Activated CD8-positive, alpha-beta memory T cell treated with anti-CD3 and anti-CD28 coated beads, Interleukin-2, amount 10 ng/mL, durations not matched to agents 7 days and 5 days (primary cell): ENCODE measurements at regions not wholly inside any gene's neighbourhood (a gene's known extent, or its start where the extent isn't known, plus 50 kb on each side); places are given as distances from the start of the nearest gene placed in this dataset.
"Not testable (repeated sequence)": the region's sequence is repeated elsewhere in the genome, so short reads cannot be mapped to it uniquely, and the experiment has no call there.

Experiments used
- ATAC-seq: fragments of 150-1000 bp; cut with Tn5 transposase; one replicate; pipeline ENCODE4 v1.10.0; 2021; ENCODE audit warnings: moderate library complexity
- CTCF ChIA-PET: fragments of 350-600 bp; sonication (Branson Sonifier 250); formaldehyde crosslinking; loops from one replicate; lab custom pipeline; 2021; ENCODE audit warnings: antibody characterized with exemption; lab: Charles Lee
- DNase-seq: peaks from one replicate; pipeline ENCODE4 v3.0.0-alpha.2; 2020
- H3K27ac Mint-ChIP-seq: one replicate; pipeline ENCODE4 v1.8.0; 2021; ENCODE audit warnings: mild to moderate bottlenecking, mixed read lengths
- H3K27me3 Mint-ChIP-seq: one replicate; pipeline ENCODE4 v1.8.0; 2021; ENCODE audit warnings: mixed read lengths
- H3K36me3 Mint-ChIP-seq: one replicate; pipeline ENCODE4 v1.8.0; 2021; ENCODE audit warnings: mild to moderate bottlenecking, mixed read lengths
- H3K4me1 Mint-ChIP-seq: one replicate; pipeline ENCODE4 v1.8.0; 2021; ENCODE audit warnings: mixed read lengths
- H3K4me3 Mint-ChIP-seq: one replicate; pipeline ENCODE4 v1.8.0; 2021; ENCODE audit warnings: mild to moderate bottlenecking, moderate library complexity, mixed read lengths
- H3K9me3 Mint-ChIP-seq: one replicate; pipeline ENCODE4 v1.8.0; 2022; ENCODE audit warnings: low read depth, mixed read lengths

DNA sequence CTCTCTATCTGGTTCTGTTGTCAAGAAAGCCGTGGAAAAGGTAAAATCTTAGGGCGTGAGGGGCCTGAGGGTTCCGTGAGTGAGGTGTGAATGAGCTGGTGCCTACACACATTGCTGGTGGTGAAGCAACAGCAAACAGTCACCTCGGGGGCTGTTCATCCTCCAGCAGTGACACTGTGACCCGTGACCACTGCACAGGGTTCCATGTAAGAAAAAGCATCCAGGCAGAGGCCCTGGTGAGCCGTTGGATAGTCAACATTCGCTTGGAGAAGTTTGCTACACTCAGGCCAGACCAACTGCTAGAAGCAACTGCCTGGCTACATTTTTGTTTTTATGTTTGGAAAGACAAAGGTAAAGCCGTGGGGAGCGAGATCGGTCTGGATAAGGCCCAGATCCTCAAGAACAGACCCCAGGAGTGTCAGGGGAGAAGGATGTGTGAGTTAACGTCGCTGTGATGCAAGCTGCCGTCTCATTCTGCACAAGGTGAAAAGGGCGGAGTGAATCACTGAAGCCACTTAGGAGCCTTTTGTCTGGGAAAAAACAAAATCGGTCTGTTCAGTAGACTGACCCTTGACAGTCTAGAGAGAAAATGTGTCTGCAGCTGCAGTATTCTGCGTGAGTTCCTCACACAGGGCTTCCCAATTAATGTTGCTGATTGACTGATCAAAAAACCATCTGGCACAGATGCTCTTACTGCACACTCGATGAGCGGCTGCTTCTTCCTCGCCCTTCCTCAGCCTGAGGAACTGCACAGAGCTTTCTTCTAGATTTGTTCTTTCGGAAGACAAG, 404.0 kb downstream of the SMOC2 start:
- CTCF ChIA-PET, result no interaction called here
- no peak for ATAC-seq

DNA sequence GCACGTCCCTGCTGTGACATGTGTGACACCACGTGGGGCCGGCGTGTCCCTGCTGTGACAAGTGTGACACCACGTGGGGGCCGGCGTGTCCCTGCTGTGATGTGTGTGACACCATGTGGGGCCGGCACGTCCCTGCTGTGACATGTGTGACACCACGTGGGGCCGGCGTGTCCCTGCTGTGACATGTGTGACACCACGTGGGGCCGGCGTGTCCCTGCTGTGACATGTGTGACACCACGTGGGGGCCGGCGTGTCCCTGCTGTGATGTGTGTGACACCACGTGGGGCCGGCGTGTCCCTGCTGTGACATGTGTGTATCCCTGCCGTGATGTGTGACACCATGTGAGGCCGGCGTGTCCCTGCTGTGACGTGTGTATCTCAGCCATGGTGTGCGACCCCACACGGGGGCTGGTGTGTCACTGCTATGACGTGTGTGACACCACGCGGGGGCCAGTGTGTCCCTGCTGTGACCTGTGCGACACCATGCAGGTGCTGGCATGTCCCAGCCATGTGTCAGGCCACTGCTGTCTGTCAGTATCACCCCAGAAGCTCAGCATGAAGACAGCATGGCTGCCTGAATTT, 401.7 kb downstream of the SMOC2 start:
- ATAC-seq, H3K4me3 Mint-ChIP-seq, DNase-seq, H3K36me3 Mint-ChIP-seq, H3K9me3 Mint-ChIP-seq, H3K4me1 Mint-ChIP-seq, CTCF ChIA-PET, H3K27me3 Mint-ChIP-seq, H3K27ac Mint-ChIP-seq: not testable (repeated sequence)

More for the DNA sequence above, 404.0 kb downstream of the SMOC2 start:
- H3K4me1 Mint-ChIP-seq, result no peaks in the 10 kb centered on the region
- no peak overlapping the region for H3K4me3 Mint-ChIP-seq
- peaks cover 3% of the 10 kb centered on the region for H3K9me3 Mint-ChIP-seq
- no peaks in the 10 kb centered on the region for H3K27me3 Mint-ChIP-seq
- H3K36me3 Mint-ChIP-seq, result peaks cover 2% of the 10 kb centered on the region
- no peak for DNase-seq
- no peak overlapping the region for H3K27ac Mint-ChIP-seq

DNA sequence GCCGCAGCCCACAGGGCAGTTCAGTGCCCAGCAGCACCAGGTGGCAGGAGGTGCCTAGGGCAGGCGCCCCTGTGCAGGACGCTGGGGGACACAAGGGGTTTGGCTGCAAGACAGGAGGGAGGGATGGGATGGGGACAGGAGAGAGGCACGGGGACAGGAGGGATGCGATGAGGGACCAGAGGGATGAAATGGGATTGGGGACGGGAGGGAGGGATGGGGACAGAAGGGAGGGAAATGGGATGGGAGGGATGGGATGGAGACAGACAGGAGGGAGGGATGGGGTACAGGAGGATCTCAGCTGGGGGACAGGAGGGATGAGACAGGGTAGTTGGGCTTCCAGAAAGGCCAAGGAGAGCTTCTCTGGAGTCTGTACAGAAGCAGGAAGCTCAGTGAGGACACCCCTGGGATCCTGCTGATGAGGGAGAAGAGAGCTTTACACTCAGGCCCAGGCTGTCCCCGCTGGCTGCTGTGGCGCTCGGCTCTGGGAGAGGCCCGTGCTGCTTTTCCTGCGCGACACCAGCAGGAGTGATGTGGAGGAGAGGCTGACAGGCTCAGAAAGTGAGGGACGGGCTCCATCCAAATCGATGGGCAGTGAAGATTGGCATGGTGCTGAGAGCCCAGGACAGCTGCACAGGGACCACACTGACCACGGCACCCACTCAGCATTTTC, 400.8 kb downstream of the SMOC2 start:
- H3K9me3 Mint-ChIP-seq, result peaks cover 5% of the 10 kb centered on the region
- DNase-seq, result no peak
- H3K27ac Mint-ChIP-seq, result no peak overlapping the region
- no peak for ATAC-seq
- no peaks in the 10 kb centered on the region for H3K27me3 Mint-ChIP-seq
- H3K4me3 Mint-ChIP-seq, result no peak overlapping the region
- CTCF ChIA-PET, result no interaction called here
- H3K4me1 Mint-ChIP-seq, result no peaks in the 10 kb centered on the region
- H3K36me3 Mint-ChIP-seq, result peaks cover 4% of the 10 kb centered on the region

GRCh38 chr6:168840932-168841331, 399.9 kb downstream of the SMOC2 start:
- H3K9me3 Mint-ChIP-seq, H3K36me3 Mint-ChIP-seq, H3K4me1 Mint-ChIP-seq, ATAC-seq, CTCF ChIA-PET, H3K27ac Mint-ChIP-seq, H3K27me3 Mint-ChIP-seq, H3K4me3 Mint-ChIP-seq: not testable (repeated sequence)
- DNase-seq, result peak; percentile 63

DNA sequence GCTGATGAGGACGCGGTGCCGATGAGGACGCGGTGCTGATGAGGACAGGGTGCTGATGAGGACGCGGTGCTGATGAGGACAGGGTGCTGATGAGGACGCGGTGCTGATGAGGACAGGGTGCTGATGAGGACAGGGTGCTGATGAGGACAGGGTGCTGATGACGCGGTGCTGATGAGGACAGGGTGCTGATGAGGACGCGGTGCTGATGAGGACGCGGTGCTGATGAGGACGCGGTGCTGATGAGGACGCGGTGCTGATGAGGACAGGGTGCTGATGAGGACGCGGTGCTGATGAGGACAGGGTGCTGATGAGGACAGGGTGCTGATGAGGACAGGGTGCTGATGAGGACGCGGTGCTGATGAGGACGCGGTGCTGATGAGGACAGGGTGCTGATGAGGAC, 399.3 kb downstream of the SMOC2 start:
- not testable (repeated sequence) for H3K36me3 Mint-ChIP-seq, DNase-seq

DNA sequence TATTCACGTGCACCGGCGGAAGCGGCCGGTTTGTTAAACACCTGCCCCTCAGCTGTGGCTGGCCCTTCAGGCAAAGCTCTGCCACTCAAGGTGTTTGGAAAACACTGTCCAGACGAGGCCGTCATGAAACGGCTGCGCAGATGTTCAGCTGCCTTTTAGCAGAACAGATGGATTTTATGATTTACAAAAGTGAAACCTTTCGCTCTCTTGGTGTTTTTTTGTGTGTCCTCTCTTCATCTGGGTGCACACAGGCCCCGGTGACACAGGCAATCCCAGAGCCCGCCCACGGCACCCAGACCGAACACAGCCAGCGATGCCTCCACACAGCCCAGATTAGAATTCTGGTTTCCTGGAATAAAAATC, 397.0 kb downstream of the SMOC2 start:
- ATAC-seq, result no peak
- Mint-ChIP-seq H3K4me3 (no peak overlapping the region), H3K9me3 (peaks cover 5% of the 10 kb centered on the region), H3K36me3 (peaks cover 4% of the 10 kb centered on the region), H3K27ac (no peak overlapping the region), H3K27me3 (peaks cover 4% of the 10 kb centered on the region), H3K4me1 (no peaks in the 10 kb centered on the region)
- DNase-seq, result no peak
- CTCF ChIA-PET, result no interaction called here

More for the DNA sequence above, 399.3 kb downstream of the SMOC2 start:
- H3K4me3 Mint-ChIP-seq, H3K4me1 Mint-ChIP-seq, H3K9me3 Mint-ChIP-seq, CTCF ChIA-PET, H3K27me3 Mint-ChIP-seq, ATAC-seq, H3K27ac Mint-ChIP-seq: not testable (repeated sequence)

- H3K4me1 Mint-ChIP-seq, result no peaks in the 10 kb centered on the region
- H3K9me3 Mint-ChIP-seq, result peaks cover 5% of the 10 kb centered on the region
- no peak overlapping the region for H3K27ac Mint-ChIP-seq
- H3K4me3 Mint-ChIP-seq, result no peak overlapping the region
- CTCF ChIA-PET, result no interaction called here
- peaks cover 4% of the 10 kb centered on the region for H3K27me3 Mint-ChIP-seq
- DNase-seq (no peak), ATAC-seq (no peak)
- H3K36me3 Mint-ChIP-seq, result peaks cover 4% of the 10 kb centered on the region
These were observed 396.5 kb downstream of the SMOC2 start for GRCh38 chr6:168837254-168838036.

GRCh38 chr6:168835991-168836390, 395.0 kb downstream of the SMOC2 start:
- H3K9me3 Mint-ChIP-seq, result peaks cover 4% of the 10 kb centered on the region
- no peak for ATAC-seq
- CTCF ChIA-PET, result no interaction called here

DNA sequence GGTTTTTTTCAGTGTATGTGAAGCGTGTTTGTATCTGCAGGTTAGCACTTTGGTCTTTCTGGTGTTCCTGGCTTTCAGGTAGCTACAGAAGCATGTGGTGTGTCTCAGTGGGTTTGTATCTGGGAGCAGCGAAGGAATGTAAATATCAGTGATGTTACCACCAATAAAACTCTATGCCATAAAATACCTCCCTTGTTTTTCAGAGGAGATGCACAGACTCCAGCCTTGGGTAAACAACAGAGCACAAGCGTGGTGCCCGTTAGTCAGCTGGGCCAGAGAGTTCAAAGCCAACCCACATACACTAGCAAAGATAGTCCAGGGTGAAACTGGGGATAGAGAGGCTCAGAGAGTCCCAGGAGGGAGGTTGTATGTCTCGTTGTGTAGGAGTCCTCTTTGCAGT, 393.8 kb downstream of the SMOC2 start:
- peaks cover 4% of the 10 kb centered on the region for H3K27me3 Mint-ChIP-seq
- ATAC-seq, result no peak

More at GRCh38 chr6:168835991-168836390, 395.0 kb downstream of the SMOC2 start:
- DNase-seq, result no peak
- Mint-ChIP-seq H3K36me3 (peaks cover 3% of the 10 kb centered on the region), H3K27ac (no peak overlapping the region), H3K4me1 (no peaks in the 10 kb centered on the region), H3K4me3 (no peak overlapping the region), H3K27me3 (peaks cover 4% of the 10 kb centered on the region)

DNA sequence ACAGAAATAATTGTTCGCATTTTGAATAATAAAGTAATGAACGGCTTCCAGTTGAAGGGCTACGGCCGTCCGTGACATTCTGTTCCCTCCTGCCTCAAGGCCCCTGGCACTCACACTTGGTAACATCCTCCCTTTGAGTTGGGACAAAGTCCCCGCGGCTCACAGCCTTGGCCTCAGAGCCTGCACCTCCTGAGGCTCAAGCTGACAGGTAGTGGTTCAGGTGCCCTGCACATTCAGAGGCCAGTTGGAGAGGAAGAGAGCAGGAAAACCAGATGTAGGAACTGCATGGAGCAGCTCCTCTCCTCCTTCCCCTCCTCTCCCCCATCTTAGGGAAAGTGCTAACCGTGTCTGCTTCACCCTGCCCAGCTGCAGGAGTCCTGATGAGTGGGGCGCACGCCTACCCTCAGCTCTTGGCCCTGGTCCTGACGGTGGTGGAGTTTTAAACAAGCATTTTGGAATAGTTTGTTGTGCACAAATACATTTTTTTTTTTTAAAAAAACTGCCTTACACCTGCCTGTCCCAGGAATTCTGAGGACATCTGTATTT, 393.1 kb downstream of the SMOC2 start:
- Mint-ChIP-seq H3K9me3 (no peaks in the 10 kb centered on the region), H3K4me1 (no peaks in the 10 kb centered on the region), H3K36me3 (no peaks in the 10 kb centered on the region), H3K27me3 (peaks cover 4% of the 10 kb centered on the region), H3K4me3 (no peak overlapping the region), H3K27ac (no peak overlapping the region)
- no peak for ATAC-seq
- no peak for DNase-seq
- CTCF ChIA-PET, result no interaction called here

More for the DNA sequence above, 393.8 kb downstream of the SMOC2 start:
- Mint-ChIP-seq H3K4me1 (no peaks in the 10 kb centered on the region), H3K9me3 (no peaks in the 10 kb centered on the region), H3K36me3 (no peaks in the 10 kb centered on the region), H3K27ac (no peak overlapping the region), H3K4me3 (no peak overlapping the region)
- CTCF ChIA-PET, result no interaction called here
- DNase-seq, result no peak

GRCh38 chr6:168828800-168829199, 387.8 kb downstream of the SMOC2 start:
- ATAC-seq (no peak), DNase-seq (no peak)
- no peaks in the 10 kb centered on the region for H3K9me3 Mint-ChIP-seq
- peaks cover 2% of the 10 kb centered on the region for H3K27me3 Mint-ChIP-seq
- H3K4me1 Mint-ChIP-seq, result no peaks in the 10 kb centered on the region
- CTCF ChIA-PET, result no interaction called here
- H3K4me3 Mint-ChIP-seq, result no peak overlapping the region
- no peaks in the 10 kb centered on the region for H3K36me3 Mint-ChIP-seq
- no peak overlapping the region for H3K27ac Mint-ChIP-seq

DNA sequence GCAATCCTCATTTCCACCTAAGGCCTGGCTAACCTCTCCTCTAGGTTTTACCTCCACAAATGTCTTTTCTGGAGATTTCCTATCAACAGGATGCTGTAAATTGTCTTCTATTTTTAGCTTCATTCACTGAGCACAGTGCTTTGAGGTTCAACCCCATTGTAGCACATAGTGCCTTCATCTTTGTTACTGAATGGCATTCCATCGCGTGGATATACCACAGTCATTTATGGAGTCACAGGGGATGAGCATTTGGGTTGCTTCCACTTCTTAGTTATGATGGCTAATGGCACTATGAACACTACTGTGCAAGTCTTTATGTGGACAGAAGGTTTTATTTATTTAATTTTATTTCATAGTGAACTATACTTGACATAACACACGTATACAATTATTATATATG, 387.1 kb downstream of the SMOC2 start:
- no peak overlapping the region for H3K27ac Mint-ChIP-seq
- H3K4me1 Mint-ChIP-seq, result no peaks in the 10 kb centered on the region
- H3K36me3 Mint-ChIP-seq, result no peaks in the 10 kb centered on the region
- CTCF ChIA-PET, result no interaction called here
- H3K27me3 Mint-ChIP-seq, result no peaks in the 10 kb centered on the region
- DNase-seq, result no peak
- no peak overlapping the region for H3K4me3 Mint-ChIP-seq
- peaks cover 2% of the 10 kb centered on the region for H3K9me3 Mint-ChIP-seq
- no peak for ATAC-seq

GRCh38 chr6:168827586-168827871, 386.5 kb downstream of the SMOC2 start:
- Mint-ChIP-seq H3K27ac (no peak overlapping the region), H3K4me3 (no peak overlapping the region), H3K4me1 (no peaks in the 10 kb centered on the region), H3K36me3 (no peaks in the 10 kb centered on the region), H3K9me3 (peaks cover 2% of the 10 kb centered on the region), H3K27me3 (no peaks in the 10 kb centered on the region)
- no peak for ATAC-seq
- CTCF ChIA-PET, result no interaction called here
- no peak for DNase-seq
